ENCODE measurements at regions not wholly inside any gene's neighbourhood (a gene's known extent, or its start where the extent isn't known, plus 50 kb on each side); places are given as distances from the start of the nearest gene placed in this dataset.
A peak's percentile ranks its signal among the peaks of the same experiment; 100 is the strongest.

- Mint-ChIP-seq H3K27ac (no peak overlapping the region), H3K4me3 (no peak overlapping the region), H3K36me3 (peaks cover 4% of the 10 kb centered on the region), H3K9me3 (peaks cover 23% of the 10 kb centered on the region), H3K4me1 (ENCODE audit: unreplicated experiment) (peaks cover 5% of the 10 kb centered on the region), H3K27me3 (no peaks in the 10 kb centered on the region)
- DNase-seq (ENCODE audit: extremely low spot score, unreplicated experiment) = no peak
- no peak for TF ChIP-seq CTCF (conservative IDR thresholded peaks at IDR 0.05)
Measured at GRCh38 chr12:58033831-58034230, 92.5 kb downstream of the ATP23 start.

- Mint-ChIP-seq H3K27me3 (no peaks in the 10 kb centered on the region), H3K36me3 (peaks cover 4% of the 10 kb centered on the region), H3K4me3 (no peak overlapping the region), H3K9me3 (peaks cover 25% of the 10 kb centered on the region), H3K4me1 (ENCODE audit: unreplicated experiment) (peaks cover 5% of the 10 kb centered on the region), H3K27ac (peak overlapping the region; percentile 65)
- TF ChIP-seq CTCF (conservative IDR thresholded peaks at IDR 0.05) = no peak
- DNase-seq (ENCODE audit: extremely low spot score, unreplicated experiment) = no peak
Measured at GRCh38 chr12:58034311-58034710, 92.9 kb downstream of the ATP23 start.

- Mint-ChIP-seq H3K9me3 (peaks cover 25% of the 10 kb centered on the region), H3K4me3 (no peak overlapping the region), H3K4me1 (ENCODE audit: unreplicated experiment) (peaks cover 5% of the 10 kb centered on the region), H3K36me3 (peaks cover 4% of the 10 kb centered on the region), H3K27ac (peak overlapping the region; percentile 65), H3K27me3 (no peaks in the 10 kb centered on the region)
- TF ChIP-seq CTCF (conservative IDR thresholded peaks at IDR 0.05) = no peak
- no peak for DNase-seq (ENCODE audit: extremely low spot score, unreplicated experiment)
Measured at GRCh38 chr12:58034712-58035111, 93.3 kb downstream of the ATP23 start.

- no peak for TF ChIP-seq CTCF (conservative IDR thresholded peaks at IDR 0.05)
- Mint-ChIP-seq H3K4me3 (no peak overlapping the region), H3K9me3 (peaks cover 8% of the 10 kb centered on the region), H3K27ac (no peak overlapping the region), H3K4me1 (ENCODE audit: unreplicated experiment) (no peaks in the 10 kb centered on the region), H3K27me3 (no peaks in the 10 kb centered on the region), H3K36me3 (no peaks in the 10 kb centered on the region)
- no peak for DNase-seq (ENCODE audit: extremely low spot score, unreplicated experiment)
Measured at GRCh38 chr12:58041441-58041840, 100.1 kb downstream of the ATP23 start.

GRCh38 chr12:58044966-58045365, 103.6 kb downstream of the ATP23 start:
- no peaks in the 10 kb centered on the region for H3K36me3 Mint-ChIP-seq
- H3K4me1 Mint-ChIP-seq (ENCODE audit: unreplicated experiment) = no peaks in the 10 kb centered on the region
- no peaks in the 10 kb centered on the region for H3K27me3 Mint-ChIP-seq
- H3K9me3 Mint-ChIP-seq = no peaks in the 10 kb centered on the region
- TF ChIP-seq CTCF (conservative IDR thresholded peaks at IDR 0.05) = no peak
- no peak overlapping the region for H3K27ac Mint-ChIP-seq
- no peak overlapping the region for H3K4me3 Mint-ChIP-seq
- no peak for DNase-seq (ENCODE audit: extremely low spot score, unreplicated experiment)

GRCh38 chr12:58046271-58046670, 104.9 kb downstream of the ATP23 start:
- Mint-ChIP-seq H3K4me3 (no peak overlapping the region), H3K27me3 (no peaks in the 10 kb centered on the region), H3K4me1 (ENCODE audit: unreplicated experiment) (no peaks in the 10 kb centered on the region), H3K9me3 (peaks cover under 1% of the 10 kb centered on the region), H3K27ac (no peak overlapping the region), H3K36me3 (no peaks in the 10 kb centered on the region)
- no peak for DNase-seq (ENCODE audit: extremely low spot score, unreplicated experiment)
- no peak for TF ChIP-seq CTCF (conservative IDR thresholded peaks at IDR 0.05)

All from type B pancreatic cell (in vitro differentiated cells).